GM04503 (cell line): ENCODE measurements at regions not wholly inside any gene's neighbourhood (a gene's known extent, or its start where the extent isn't known, plus 50 kb on each side); places are given as distances from the start of the nearest gene placed in this dataset.
"Not testable (repeated sequence)": the region's sequence is repeated elsewhere in the genome, so short reads cannot be mapped to it uniquely, and the experiment has no call there.

Experiments used
- DNase-seq: peaks from one replicate; pipeline ENCODE4 v3.0.0-alpha.2; 2012; ENCODE audit warnings: low read depth

- DNase-seq = not testable (repeated sequence)
Observed at GRCh38 chr2:89221474-89221873, 530.0 kb downstream of the RPIA start.

GRCh38 chr2:89222063-89222732 lies 530.7 kb downstream of the RPIA start:
- not testable (repeated sequence) for DNase-seq

- not testable (repeated sequence) for DNase-seq
Observed at GRCh38 chr2:89224803-89225202, 533.3 kb downstream of the RPIA start.

GRCh38 chr2:89229979-89230378 lies 538.5 kb downstream of the RPIA start:
- DNase-seq = not testable (repeated sequence)

- not testable (repeated sequence) for DNase-seq
Observed at GRCh38 chr2:89231241-89231640, 539.8 kb downstream of the RPIA start.

GRCh38 chr2:89233931-89234330 lies 542.5 kb downstream of the RPIA start:
- not testable (repeated sequence) for DNase-seq

GRCh38 chr2:89234818-89235466 lies 543.5 kb downstream of the RPIA start:
- DNase-seq = not testable (repeated sequence)

GRCh38 chr2:89236832-89237450 lies 545.5 kb downstream of the RPIA start:
- DNase-seq = not testable (repeated sequence)

- not testable (repeated sequence) for DNase-seq
Observed at GRCh38 chr2:89237783-89238182, 546.3 kb downstream of the RPIA start.

GRCh38 chr2:89243114-89243700 lies 551.7 kb downstream of the RPIA start:
- DNase-seq = not testable (repeated sequence)

- not testable (repeated sequence) for DNase-seq
Observed at GRCh38 chr2:89244407-89244806, 552.9 kb downstream of the RPIA start.

GRCh38 chr2:89245478-89245877 lies 554.0 kb downstream of the RPIA start:
- not testable (repeated sequence) for DNase-seq

GRCh38 chr2:89246027-89246426 lies 554.6 kb downstream of the RPIA start:
- not testable (repeated sequence) for DNase-seq

- peak; percentile 26 for DNase-seq
Observed at GRCh38 chr2:89246620-89247019, 555.1 kb downstream of the RPIA start.

- DNase-seq = not testable (repeated sequence)
Observed at GRCh38 chr2:89255013-89255412, 563.5 kb downstream of the RPIA start.

GRCh38 chr2:89273443-89273842 lies 582.0 kb downstream of the RPIA start:
- DNase-seq = not testable (repeated sequence)

GRCh38 chr2:89280536-89280935 lies 589.1 kb downstream of the RPIA start:
- DNase-seq = not testable (repeated sequence)

- not testable (repeated sequence) for DNase-seq
Observed at GRCh38 chr2:89286448-89287080, 595.1 kb downstream of the RPIA start.

GRCh38 chr2:89287084-89287483 lies 595.6 kb downstream of the RPIA start:
- DNase-seq = not testable (repeated sequence)

- not testable (repeated sequence) for DNase-seq
Observed at GRCh38 chr2:89291717-89292298, 600.3 kb downstream of the RPIA start.

GRCh38 chr2:89293399-89293798 lies 601.9 kb downstream of the RPIA start:
- DNase-seq = not testable (repeated sequence)

GRCh38 chr2:89294335-89294734 lies 602.9 kb downstream of the RPIA start:
- DNase-seq = not testable (repeated sequence)
